ENCODE measurements at regions not wholly inside any gene's neighbourhood (a gene's known extent, or its start where the extent isn't known, plus 50 kb on each side); places are given as distances from the start of the nearest gene placed in this dataset.

GRCh38 chr6:142624978-142625715 lies 319.8 kb downstream of the HIVEP2 start:
- TF ChIP-seq POLR2A (IDR thresholded peaks at IDR 0.05) (no peak), CTCF (IDR thresholded peaks at IDR 0.05) (no peak)

Measured in thyroid gland (tissue), 4 donors.